Activated CD8-positive, alpha-beta memory T cell treated with anti-CD3 and anti-CD28 coated beads for 1 hour (primary cell): ENCODE measurements at regions not wholly inside any gene's neighbourhood (a gene's known extent, or its start where the extent isn't known, plus 50 kb on each side); places are given as distances from the start of the nearest gene placed in this dataset.
"Not testable (repeated sequence)": the region's sequence is repeated elsewhere in the genome, so short reads cannot be mapped to it uniquely, and the experiment has no call there.

Source experiments
- DNase-seq, 2 donors: peaks; one replicate each; pipeline ENCODE4 v3.0.0-alpha.2; 2020; ENCODE audit warnings: low read depth in 1 of 2; ENCODE audit errors: extremely low read depth in 1 of 2

- DNase-seq = no peak
Measured at GRCh38 chr5:165405340-165405739, 1899.9 kb downstream of the MAT2B start.

GRCh38 chr5:165407352-165407751 lies 1901.9 kb downstream of the MAT2B start:
- no peak for DNase-seq

GRCh38 chr5:165410476-165410875 lies 1905.1 kb downstream of the MAT2B start:
- no peak for DNase-seq

GRCh38 chr5:165411532-165411931 lies 1906.1 kb downstream of the MAT2B start:
- not testable (repeated sequence) for DNase-seq

- DNase-seq = no peak
Measured at GRCh38 chr5:165420493-165420892, 1915.1 kb downstream of the MAT2B start.

GRCh38 chr5:165423697-165424299 lies 1918.4 kb downstream of the MAT2B start:
- no peak for DNase-seq

GRCh38 chr5:165425594-165425993 lies 1920.2 kb downstream of the MAT2B start:
- no peak for DNase-seq

GRCh38 chr5:165448753-165449152 lies 1943.3 kb downstream of the MAT2B start:
- no peak for DNase-seq

GRCh38 chr5:165457859-165458481 lies 1952.6 kb downstream of the MAT2B start:
- no peak for DNase-seq

GRCh38 chr5:165459232-165459631 lies 1953.8 kb downstream of the MAT2B start:
- DNase-seq = no peak

GRCh38 chr5:165460911-165461310 lies 1955.5 kb downstream of the MAT2B start:
- no peak for DNase-seq

- no peak for DNase-seq
Measured at GRCh38 chr5:165477546-165477945, 1972.1 kb downstream of the MAT2B start.

GRCh38 chr5:165495829-165496380 lies 1990.5 kb downstream of the MAT2B start:
- no peak for DNase-seq

- DNase-seq = no peak
Measured at GRCh38 chr5:165497707-165498106, 1992.3 kb downstream of the MAT2B start.

- DNase-seq = no peak
Measured at GRCh38 chr5:165502893-165503691, 1997.7 kb downstream of the MAT2B start.

GRCh38 chr5:165504674-165505073 lies 1999.3 kb downstream of the MAT2B start:
- no peak for DNase-seq

GRCh38 chr5:165508286-165508685 lies 2002.9 kb downstream of the MAT2B start:
- DNase-seq = no peak

- no peak for DNase-seq
Measured at GRCh38 chr5:165508861-165509260, 2003.4 kb downstream of the MAT2B start.

- DNase-seq = no peak
Measured at GRCh38 chr5:165521816-165522610, 2016.6 kb downstream of the MAT2B start.

GRCh38 chr5:165525271-165525670 lies 2019.9 kb downstream of the MAT2B start:
- DNase-seq = no peak

- no peak for DNase-seq
Measured at GRCh38 chr5:165526357-165526756, 2020.9 kb downstream of the MAT2B start.
